ENCODE measurements at regions not wholly inside any gene's neighbourhood (a gene's known extent, or its start where the extent isn't known, plus 50 kb on each side); places are given as distances from the start of the nearest gene placed in this dataset.
"Not testable (repeated sequence)": the region's sequence is repeated elsewhere in the genome, so short reads cannot be mapped to it uniquely, and the experiment has no call there.

DNA sequence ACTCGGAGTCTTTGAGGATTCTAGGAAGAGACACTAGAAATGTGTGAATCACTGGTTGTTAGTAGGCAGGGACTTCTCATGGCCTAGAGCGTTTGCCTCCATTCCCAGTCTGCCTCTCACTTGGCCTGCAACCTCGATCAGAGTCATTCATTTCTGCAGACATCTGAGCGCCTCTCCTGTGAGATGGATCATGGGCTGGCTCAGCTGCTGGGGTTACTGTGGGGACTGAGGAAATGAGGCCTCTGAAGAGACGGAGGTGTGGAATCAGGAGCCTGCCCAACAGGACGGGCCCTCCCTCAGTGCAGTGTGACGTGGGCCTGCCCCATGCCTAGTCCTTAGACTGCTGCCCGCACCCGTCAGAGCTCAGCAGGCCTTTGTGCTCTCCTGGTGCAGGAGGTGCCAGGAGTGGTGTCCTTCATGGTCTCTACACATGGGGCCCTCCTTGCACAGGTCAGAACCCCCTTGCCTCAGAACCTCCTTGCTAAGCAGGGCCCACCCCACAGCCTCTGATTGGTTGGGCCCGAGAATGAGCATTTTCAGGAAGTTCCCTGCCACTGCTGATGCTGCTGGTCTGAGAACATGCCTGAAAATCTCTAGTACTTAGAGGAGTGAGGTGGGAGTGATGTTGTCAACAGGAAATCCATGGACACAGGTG lies 99.4 kb downstream of the NPIPB11 start:
- WGBS, 2 donors, result 73 to 79% methylated on average over 8 to 10 of the region's 10 CpGs
- H3K9me3 ChIP-seq, result no peaks in the 10 kb centered on the region
- TF ChIP-seq EP300 (IDR thresholded peaks at IDR 0.05) (no peak), POLR2A (IDR thresholded peaks at IDR 0.05) (no peak)
- TF ChIP-seq, protein P1, sequence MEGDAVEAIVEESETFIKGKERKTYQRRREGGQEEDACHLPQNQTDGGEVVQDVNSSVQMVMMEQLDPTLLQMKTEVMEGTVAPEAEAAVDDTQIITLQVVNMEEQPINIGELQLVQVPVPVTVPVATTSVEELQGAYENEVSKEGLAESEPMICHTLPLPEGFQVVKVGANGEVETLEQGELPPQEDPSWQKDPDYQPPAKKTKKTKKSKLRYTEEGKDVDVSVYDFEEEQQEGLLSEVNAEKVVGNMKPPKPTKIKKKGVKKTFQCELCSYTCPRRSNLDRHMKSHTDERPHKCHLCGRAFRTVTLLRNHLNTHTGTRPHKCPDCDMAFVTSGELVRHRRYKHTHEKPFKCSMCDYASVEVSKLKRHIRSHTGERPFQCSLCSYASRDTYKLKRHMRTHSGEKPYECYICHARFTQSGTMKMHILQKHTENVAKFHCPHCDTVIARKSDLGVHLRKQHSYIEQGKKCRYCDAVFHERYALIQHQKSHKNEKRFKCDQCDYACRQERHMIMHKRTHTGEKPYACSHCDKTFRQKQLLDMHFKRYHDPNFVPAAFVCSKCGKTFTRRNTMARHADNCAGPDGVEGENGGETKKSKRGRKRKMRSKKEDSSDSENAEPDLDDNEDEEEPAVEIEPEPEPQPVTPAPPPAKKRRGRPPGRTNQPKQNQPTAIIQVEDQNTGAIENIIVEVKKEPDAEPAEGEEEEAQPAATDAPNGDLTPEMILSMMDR (IDR thresholded peaks at IDR 0.05), result no peak
- no peaks in the 10 kb centered on the region for H3K27me3 ChIP-seq
- peaks cover 0 to 26% (median 0%) of the 10 kb centered on the region in 4 donors for H3K4me1 ChIP-seq
- H3K4me3 ChIP-seq, result no peak overlapping the region
- peaks cover 0 to 18% (median 0%) of the 10 kb centered on the region in 3 donors for H3K36me3 ChIP-seq
- DNase-seq (ENCODE audit: low spot score in 2 of 2), result no peak
- H3K27ac ChIP-seq, result no peak overlapping the region

DNA sequence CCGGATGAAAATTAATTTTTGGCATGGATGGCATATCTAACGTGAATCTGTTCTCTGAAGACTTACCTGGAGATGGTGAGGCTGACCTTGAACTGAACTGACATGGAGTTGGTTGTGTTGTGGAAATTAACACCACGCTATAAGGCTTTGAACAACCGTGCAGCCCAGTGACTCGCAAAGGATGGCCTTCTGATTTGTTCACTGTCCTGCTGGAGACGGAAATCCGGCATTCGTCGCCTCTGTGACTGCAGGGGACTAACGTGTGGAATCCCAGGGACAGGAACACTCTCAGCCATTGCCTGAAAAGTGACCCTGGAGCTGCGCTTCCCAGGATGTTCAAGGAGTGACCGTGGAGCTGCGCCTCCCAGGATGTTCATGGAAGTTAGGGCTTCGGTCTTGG lies 100.3 kb downstream of the NPIPB11 start:
- 91% methylated on average over 14 of the region's 14 CpGs for whole genome bisulfite sequencing, 2 donors
- Histone ChIP-seq H3K27ac (no peak overlapping the region), H3K4me3 (no peak overlapping the region), H3K27me3 (no peaks in the 10 kb centered on the region), H3K36me3 (peaks cover 0 to 21% (median 0%) of the 10 kb centered on the region in 3 donors), H3K4me1 (peaks cover 0 to 21% (median 0%) of the 10 kb centered on the region in 4 donors), H3K9me3 (no peaks in the 10 kb centered on the region)
- no peak for DNase-seq (ENCODE audit: low spot score in 2 of 2)
- TF ChIP-seq POLR2A (IDR thresholded peaks at IDR 0.05) (no peak), EP300 (IDR thresholded peaks at IDR 0.05) (no peak)
- TF ChIP-seq, protein P1 (IDR thresholded peaks at IDR 0.05), result no peak

DNA sequence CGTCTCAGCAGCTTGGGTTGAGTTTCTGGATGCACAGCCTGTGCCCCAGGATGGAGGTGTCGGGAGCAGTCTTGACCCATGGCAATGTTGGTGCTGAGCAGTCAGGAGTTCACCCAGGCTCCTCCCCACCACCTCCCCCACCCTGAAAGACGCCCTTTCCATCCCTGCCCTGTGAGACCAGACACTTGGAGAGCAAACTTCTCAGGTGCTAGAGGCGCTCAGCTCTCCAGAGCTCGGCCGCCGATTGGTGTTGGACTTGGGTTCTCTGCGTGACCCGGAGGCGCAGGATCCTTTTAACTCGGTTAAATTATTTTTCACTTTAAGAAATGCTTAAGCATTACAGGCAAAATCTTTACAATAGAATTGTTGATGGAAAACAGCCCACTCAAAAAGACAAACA lies 101.5 kb downstream of the NPIPB11 start:
- peaks cover 0 to 21% (median 0%) of the 10 kb centered on the region in 3 donors for H3K36me3 ChIP-seq
- not testable (repeated sequence) for H3K9me3 ChIP-seq; DNase-seq (ENCODE audit: low spot score in 2 of 2); H3K27me3 ChIP-seq; H3K4me3 ChIP-seq; H3K27ac ChIP-seq
- 84 to 87% methylated on average over 10 to 11 of the region's 11 CpGs for WGBS, 2 donors
- H3K4me1 ChIP-seq, result peaks cover 0 to 22% (median 3%) of the 10 kb centered on the region in 4 donors

DNA sequence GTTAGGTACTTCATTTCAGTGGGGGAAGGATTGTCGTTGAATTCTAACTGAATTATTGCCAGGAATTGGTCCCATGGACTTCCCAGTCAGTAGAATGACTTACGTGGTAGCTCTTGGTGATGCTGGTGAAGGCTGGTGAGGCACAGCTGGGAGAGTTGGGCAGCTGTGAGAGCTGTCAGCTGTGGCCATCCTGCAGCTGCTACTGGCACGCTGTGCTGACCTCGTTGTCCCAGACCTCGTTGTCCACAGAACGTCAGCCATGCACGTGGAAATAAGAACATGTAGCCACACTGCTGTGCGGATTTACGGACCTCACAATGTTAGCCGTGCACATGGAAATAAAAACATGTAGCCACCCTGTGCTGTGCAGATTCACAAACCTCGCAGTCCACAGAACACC lies 102.3 kb downstream of the NPIPB11 start:
- 71 to 74% methylated on average over 11 of the region's 11 CpGs for WGBS, 2 donors
- DNase-seq (ENCODE audit: low spot score in 2 of 2), result no peak

DNA sequence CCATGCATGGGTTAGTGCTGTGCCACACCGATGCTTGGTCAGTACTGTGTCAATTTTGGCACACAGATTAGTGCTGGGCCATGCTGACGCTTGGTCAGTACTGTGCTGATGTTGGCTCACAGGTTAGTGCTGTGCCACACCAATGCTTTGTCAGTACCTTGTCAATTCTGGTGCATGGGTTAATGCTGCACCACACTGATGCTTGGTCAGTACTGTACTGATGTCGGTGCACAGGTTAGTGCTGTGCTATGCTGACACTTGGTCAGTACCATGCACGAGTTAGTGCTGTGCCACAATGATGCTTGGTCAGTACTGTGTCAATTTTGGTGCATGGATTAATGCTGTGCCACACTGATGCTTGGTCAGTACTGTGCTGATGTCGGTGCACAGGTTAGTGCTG lies 103.0 kb downstream of the NPIPB11 start:
- Histone ChIP-seq H3K27ac (no peak overlapping the region), H3K27me3 (no peaks in the 10 kb centered on the region), H3K9me3 (no peaks in the 10 kb centered on the region), H3K4me3 (no peak overlapping the region), H3K4me1 (peaks cover 0 to 28% (median 3%) of the 10 kb centered on the region in 4 donors), H3K36me3 (peaks cover 0 to 21% (median 0%) of the 10 kb centered on the region in 3 donors)
- TF ChIP-seq, protein P1 (IDR thresholded peaks at IDR 0.05), result no peak
- no peak for TF ChIP-seq POLR2A (IDR thresholded peaks at IDR 0.05)
- no peak for TF ChIP-seq EP300 (IDR thresholded peaks at IDR 0.05)
- 92 to 100% methylated on average over 5 of the region's 5 CpGs for WGBS, 2 donors
- DNase-seq (ENCODE audit: low spot score in 2 of 2), result no peak

More for the DNA sequence above, 102.3 kb downstream of the NPIPB11 start:
- H3K9me3 ChIP-seq, result no peaks in the 10 kb centered on the region
- H3K27ac ChIP-seq, result no peak overlapping the region
- no peak for TF ChIP-seq POLR2A (IDR thresholded peaks at IDR 0.05)
- no peak for TF ChIP-seq EP300 (IDR thresholded peaks at IDR 0.05)
- TF ChIP-seq, protein P1 (IDR thresholded peaks at IDR 0.05), result no peak
- H3K27me3 ChIP-seq, result no peaks in the 10 kb centered on the region
- peaks cover 0 to 21% (median 0%) of the 10 kb centered on the region in 3 donors for H3K36me3 ChIP-seq
- H3K4me3 ChIP-seq, result no peak overlapping the region
- peaks cover 0 to 28% (median 3%) of the 10 kb centered on the region in 4 donors for H3K4me1 ChIP-seq

Data from tibial nerve (tissue), 4 donors.